Activated naive CD4-positive, alpha-beta T cell treated with Interleukin-2 at 50 U/mL for 16 hours (primary cell): ENCODE measurements at regions not wholly inside any gene's neighbourhood (a gene's known extent, or its start where the extent isn't known, plus 50 kb on each side); places are given as distances from the start of the nearest gene placed in this dataset.
"Not testable (repeated sequence)": the region's sequence is repeated elsewhere in the genome, so short reads cannot be mapped to it uniquely, and the experiment has no call there.

Experiments
- DNase-seq: peaks from one replicate; pipeline ENCODE4 v3.0.0-alpha.2; 2020

DNA sequence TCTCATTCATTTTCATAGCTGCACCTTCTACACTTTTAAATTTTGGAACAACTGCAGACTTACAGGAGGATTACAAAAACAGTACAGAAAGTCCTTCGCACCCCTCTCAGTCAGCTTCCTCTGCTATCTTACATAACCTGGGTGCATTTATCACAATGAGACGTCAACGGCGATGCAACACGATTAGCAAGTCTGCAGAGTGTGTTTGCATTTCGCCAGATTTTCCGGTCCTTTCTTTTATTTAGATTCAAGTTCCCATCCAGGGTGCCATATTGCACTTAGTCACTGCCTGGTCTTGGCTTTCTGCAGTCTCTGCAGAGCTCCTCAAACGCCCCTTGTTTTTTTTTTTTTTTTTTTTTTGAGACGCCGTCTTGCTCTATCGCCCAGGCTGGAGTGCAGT lies 85.9 kb downstream of the ASMT start:
- DNase-seq: no peak

DNA sequence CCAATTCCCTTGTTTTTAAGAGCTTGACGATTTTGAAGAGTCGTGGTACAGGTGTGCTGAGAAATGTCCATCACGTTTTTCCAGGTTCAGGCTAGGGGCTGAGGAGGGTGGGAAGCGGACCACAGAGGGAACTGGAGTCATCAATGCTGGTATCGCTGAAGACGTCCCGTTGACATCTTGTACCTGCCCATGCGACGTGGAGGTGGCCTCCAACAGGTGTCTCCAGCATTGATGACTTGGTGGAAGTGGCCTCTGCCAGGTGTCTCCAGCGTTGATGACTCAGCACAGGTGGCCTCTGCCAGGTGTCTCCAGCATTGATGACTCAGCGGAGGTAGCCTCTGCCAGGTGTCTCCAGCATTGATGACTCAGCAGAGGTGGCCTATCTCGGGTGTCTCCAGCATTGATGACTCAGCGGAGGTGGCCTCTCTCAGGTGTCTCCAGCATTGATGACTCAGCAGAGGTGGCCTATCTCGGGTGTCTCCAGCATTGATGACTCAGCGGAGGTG lies 86.6 kb downstream of the ASMT start:
- not testable (repeated sequence) for DNase-seq

DNA sequence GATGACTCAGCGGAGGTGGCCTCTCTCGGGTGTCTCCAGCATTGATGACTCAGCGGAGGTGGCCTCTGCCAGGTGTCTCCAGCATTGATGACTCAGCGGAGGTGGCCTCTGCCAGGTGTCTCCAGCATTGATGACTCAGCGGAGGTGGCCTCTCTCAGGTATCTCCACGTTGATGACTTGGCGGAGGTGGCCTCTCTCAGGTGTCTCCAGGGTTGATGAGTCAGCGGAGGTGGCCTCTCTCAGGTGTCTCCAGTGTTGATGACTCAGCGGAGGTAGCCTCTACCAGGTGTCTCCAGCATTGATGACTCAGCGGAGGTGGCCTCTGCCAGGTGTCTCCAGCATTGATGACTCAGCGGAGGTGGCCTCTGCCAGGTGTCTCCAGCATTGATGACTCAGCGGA lies 87.3 kb downstream of the ASMT start:
- DNase-seq: not testable (repeated sequence)

GRCh38 chrX:1702557-1702956 lies 87.7 kb downstream of the ASMT start:
- DNase-seq: not testable (repeated sequence)

DNA sequence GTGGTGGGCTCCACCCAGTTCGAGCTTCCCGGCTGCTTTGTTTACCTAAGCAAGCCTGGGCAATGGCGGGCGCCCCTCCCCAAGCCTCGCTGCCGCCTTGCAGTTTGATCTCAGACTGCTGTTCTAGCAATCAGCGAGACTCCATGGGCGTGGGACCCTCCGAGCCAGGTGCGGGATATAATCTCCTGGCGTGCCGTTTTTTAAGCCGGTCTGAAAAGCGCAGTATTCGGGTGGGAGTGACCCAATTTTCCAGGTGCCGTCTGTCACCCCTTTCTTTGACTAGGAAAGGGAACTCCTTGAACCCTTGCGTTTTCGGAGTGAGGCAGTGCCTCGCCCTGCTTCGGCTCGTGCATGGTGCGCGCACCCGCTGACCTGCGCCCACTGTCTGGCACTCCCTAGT lies 94.4 kb downstream of the ASMT start:
- not testable (repeated sequence) for DNase-seq

GRCh38 chrX:1713296-1713695 lies 98.4 kb downstream of the ASMT start:
- no peak for DNase-seq

DNA sequence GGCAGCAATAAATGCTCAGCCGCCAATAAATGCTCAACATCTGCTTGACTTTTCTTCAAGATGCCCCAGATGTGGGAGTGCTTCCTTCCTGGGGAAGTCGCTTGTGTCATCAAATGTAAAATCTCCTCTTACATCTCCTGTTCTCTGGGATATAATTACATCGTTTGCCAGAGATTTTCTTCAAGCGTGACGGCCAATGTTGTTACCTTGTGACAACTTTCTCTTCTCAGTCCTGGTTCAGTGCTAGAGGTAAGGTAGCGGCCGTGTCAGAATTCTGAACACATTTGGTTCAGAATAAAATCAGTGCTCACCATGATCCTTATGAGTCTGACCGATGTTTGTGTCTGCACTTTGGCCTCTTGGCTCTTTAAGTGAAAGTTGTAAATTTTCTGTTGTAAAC lies 102.5 kb downstream of the ASMT start:
- no peak for DNase-seq

GRCh38 chrX:1719270-1719669 lies 104.4 kb downstream of the ASMT start:
- DNase-seq: no peak

GRCh38 chrX:1720836-1721235 lies 106.0 kb downstream of the ASMT start:
- no peak for DNase-seq

DNA sequence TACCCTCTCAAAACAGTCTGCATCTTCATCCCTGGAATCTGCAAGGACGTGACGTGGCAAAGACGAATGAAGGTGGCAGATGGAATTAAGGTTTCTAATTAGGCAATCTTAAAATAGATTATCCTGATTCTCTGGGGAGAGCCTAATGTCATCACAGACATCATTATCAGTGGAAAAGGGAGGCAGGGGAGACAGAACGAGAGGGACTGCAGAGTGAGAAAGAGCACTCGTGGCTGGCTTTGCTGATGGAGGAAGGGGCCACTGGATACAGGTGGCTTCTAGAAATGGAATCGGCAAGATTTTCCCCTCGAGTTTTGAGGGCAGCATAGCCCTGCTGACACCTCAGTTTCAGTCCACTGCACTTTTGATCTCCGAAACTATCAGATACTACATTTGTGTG lies 110.6 kb downstream of the ASMT start:
- DNase-seq: no peak

DNA sequence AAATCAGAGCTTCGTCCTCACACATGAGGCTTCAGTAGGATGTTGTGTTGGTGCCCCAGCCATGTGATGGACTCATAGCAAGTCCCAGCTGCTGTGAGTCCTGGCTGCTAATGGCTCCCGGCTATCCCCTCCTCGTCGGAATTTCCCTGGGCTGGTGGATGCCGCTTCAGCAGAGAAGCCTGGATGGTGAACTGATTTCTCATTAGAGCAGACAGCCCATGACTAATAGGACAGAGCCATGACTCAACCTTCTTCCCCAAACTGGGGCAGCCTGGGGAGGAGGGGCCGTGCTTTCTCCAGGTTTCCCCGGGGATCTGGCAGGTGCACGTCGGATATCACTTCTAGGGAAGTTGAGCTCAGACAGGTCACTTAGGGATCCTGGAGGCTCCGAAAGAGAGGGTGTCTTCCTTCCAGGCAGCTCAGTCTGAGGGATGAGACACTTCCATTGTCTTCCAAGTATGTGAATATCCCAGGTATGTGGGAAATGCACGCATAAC lies 112.7 kb downstream of the ASMT start:
- DNase-seq: no peak

DNA sequence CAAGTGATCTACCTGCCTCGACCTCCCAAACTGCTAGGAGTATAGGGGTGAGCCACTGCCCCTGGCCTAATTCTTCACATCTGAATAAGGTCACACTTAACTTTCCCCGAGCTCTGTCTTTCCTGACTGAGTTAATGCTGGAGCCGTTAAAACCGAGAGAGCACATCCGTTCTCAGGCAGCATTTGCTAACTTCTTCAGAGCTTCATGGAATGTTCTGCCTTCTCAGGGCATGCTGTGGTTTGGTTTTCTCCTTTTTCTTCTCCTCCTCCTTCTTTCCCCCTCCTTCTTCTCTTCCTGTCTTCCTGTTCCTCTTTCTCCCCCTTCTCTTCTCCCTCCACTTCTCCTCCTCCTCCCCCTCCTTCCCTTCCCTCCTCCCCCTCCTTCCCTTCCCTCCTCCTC lies 119.9 kb downstream of the ASMT start:
- DNase-seq: no peak

GRCh38 chrX:1741816-1742394 lies 127.0 kb downstream of the ASMT start:
- no peak for DNase-seq

- no peak for DNase-seq
Observed at GRCh38 chrX:1743105-1743504, 128.2 kb downstream of the ASMT start.

DNA sequence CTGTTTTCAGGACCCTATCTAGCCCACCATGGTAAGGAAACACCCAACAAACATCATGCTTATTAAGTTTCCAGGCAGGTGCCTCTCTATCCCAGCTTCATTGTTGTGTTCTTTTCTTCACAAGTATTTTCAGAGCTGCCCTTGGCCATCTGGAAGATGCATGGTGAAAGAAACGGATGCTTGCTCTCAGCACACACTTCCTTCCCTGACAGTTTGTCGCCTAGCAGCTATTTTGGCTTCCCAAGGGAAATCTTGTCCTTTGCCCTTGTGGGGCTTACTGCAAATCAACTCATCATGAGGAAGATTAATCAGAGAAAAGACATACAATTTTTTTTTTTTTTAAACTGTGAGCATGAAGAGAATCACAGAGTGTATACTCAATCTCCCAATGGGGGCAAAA lies 128.8 kb downstream of the ASMT start:
- no peak for DNase-seq

DNA sequence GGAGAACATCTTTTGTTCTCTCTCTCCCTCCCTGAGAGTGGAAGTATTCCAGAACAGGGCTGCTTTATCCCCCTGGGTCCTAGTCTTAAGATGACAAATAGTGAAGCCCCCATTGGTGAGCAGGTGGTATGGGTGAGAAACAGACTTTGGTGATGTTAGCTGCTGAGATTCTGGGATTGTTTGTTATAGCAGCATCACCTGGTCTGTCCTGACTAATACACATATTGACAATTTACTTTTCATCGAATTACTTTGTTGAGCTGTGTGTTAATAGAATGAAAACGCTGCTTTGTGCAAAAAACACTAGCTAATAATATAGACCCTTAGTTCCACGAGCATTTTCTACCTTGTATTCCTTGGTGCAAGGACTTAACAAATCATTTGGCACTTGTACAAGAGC lies 133.5 kb downstream of the ASMT start:
- DNase-seq: no peak

- no peak for DNase-seq
Observed at GRCh38 chrX:1749499-1749898, 134.6 kb downstream of the ASMT start.

DNA sequence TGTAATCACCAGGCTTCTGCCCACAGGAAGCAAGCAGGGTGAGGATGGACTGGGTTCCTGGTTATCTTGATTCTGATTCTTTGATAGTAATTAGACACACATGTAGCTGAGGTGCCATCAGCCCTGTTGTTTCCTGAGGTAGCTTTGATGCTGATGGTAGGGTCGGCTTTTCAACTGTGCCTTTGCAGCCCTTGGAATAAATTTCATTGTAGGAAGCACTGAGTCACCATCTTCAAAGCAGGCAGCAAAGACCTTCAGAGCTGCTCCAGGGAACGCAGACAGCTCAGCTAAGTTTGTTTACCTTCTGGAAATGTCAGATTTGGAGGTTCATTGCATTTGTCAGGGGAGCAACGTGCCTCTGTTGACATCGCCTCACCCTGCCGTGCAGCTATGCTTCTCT lies 135.4 kb downstream of the ASMT start:
- no peak for DNase-seq

DNA sequence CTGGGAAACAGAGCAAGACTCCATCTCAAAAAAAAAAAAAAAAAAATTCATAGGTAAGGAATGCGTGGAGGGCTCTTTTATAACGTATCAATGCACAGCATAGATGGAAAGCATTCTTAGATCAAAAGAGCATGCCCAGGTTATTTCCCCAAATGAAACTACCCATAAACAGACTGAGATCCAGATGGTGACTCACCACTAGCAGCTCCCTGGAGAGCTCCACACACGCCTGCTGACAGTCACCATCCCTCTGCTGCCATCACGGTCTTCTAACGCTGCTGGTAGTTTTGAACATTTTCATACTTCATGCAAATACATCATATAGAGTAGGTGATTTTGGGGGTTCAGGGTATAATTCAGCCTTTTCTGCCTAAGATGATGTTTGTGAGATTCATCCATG lies 136.9 kb downstream of the ASMT start:
- DNase-seq: no peak

DNA sequence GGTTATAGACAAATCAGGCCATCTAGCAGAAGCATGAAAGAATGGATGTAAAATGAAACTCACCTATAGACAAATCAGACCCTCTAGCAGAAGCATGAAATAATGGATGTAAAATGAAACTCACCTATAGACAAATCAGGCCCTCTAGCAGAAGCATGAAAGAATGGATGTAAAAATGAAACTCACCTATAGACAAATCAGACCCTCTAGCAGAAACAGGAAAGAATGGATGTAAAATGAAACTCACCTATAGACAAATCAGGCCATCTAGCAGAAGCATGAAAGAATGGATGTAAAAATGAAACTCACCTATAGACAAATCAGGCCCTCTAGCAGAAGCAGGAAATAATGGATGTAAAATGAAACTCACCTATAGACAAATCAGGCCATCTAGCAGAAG lies 137.9 kb downstream of the ASMT start:
- DNase-seq: not testable (repeated sequence)

DNA sequence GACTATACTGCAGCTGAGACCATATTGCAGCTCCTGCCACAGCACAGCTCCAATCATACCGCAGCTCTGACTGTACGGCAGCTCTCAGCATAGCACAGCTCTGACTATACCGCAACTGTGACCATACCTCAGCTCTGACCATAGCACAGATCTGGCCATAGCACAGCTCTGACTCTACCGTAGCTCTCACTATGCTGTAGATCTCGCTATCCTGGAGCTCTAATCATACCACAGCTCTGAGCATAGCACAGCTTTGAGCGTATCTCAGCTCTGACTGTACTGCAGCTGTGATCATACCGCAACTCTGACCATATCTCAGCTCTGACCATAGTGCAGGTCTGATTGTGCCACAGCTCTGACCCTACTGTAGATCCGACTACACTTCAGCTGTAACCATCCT lies 139.2 kb downstream of the ASMT start:
- no peak for DNase-seq

DNA sequence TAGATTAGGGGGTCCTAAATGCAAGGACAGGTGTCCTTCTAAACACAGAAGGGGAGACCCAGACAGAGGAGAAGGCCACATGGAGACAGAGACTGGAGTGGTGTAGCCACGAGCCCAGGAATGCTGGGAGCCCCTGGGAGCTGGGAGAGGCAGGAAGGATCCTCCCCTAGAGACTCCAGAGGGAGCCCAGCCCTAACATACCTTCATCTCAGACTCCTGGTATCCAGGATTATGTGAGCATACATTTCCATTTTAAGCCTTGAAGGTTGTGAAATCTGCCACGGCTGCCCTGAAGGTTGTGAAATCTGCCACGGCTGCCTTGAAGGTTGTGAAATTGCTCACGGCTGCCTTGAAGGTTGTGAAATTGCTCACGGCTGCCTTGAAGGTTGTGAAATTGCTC lies 148.4 kb downstream of the ASMT start:
- DNase-seq: no peak

- DNase-seq: peak; percentile 22
Observed at GRCh38 chrX:1764883-1765364, 150.1 kb downstream of the ASMT start.

DNA sequence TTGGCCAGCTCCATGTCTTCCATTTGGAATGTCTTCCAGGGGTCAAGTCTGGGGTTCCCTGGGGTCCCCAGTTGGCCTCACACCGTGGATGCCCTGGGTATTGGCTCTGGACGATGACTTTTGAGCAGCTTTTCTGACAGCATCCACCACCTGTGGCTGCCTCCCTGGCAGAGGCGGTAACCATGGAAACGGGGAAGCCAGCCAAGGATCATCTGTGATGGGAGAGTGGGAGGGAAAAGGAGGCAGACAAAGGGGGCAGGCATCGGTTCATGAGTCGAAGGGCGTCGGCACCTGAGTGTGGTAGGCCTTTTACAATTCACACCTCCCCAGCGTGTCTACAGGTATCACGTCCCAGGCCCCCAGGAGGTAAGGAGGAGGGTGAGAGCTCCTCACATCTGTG lies 152.2 kb downstream of the ASMT start:
- no peak for DNase-seq

- DNase-seq: no peak
Observed at GRCh38 chrX:1778817-1779216, 164.0 kb downstream of the ASMT start.
